GM12878 (cell line): ENCODE measurements at regions not wholly inside any gene's neighbourhood (a gene's known extent, or its start where the extent isn't known, plus 50 kb on each side); places are given as distances from the start of the nearest gene placed in this dataset.

ENCODE experiments used
- ATAC-seq: fragments of 200-7000 bp; cut with Tn5 transposase; 3 replicates; pipeline ENCODE4 v1.9.1; 2020; ENCODE audit warnings: mild to moderate bottlenecking, moderate library complexity
- BruUV-seq: library from RNA; stranded (reverse); fragments of 400-500 nt; replicated peaks from 2 replicates; lab custom pipeline; 2021; lab: Mats Ljungman, UMichigan
- CTCF ChIA-PET: fragments of 300-600 bp; sonication (Branson Sonifier 250); formaldehyde crosslinking; extraction: SDS; loops from one replicate; lab custom pipeline; 2021; ENCODE audit warnings: inconsistent platforms; lab: Yijun Ruan, JAX
- POLR2A ChIA-PET: fragments of 350-600 bp; formaldehyde crosslinking; extraction: SDS; loops from one replicate; lab custom pipeline; 2021; ENCODE audit warnings: inconsistent platforms; lab: Charles Lee
- RAD21 ChIA-PET: fragments of 300-600 bp; sonication (Branson Sonifier 250); formaldehyde crosslinking; loops from one replicate; lab custom pipeline; 2023; ENCODE audit warnings: antibody characterized with exemption; ENCODE audit not compliant: unreplicated experiment; lab: Charles Lee
- SMC1A ChIA-PET: fragments of 300-600 bp; sonication (Branson Sonifier 250); formaldehyde crosslinking; loops from one replicate; lab custom pipeline; 2023; ENCODE audit not compliant: unreplicated experiment, uncharacterized antibody; lab: Charles Lee
- DNase-seq: peaks from one replicate; pipeline ENCODE4 v3.0.0-alpha.2; 2011; ENCODE audit warnings: low read depth, low spot score
- FAIRE-seq: peaks from 3 replicates; lab custom pipeline; 2011; peaks lifted over from hg19 to GRCh38; lab: Jason Lieb, UNC
- H2AFZ ChIP-seq: 2 replicates; pipeline ENCODE4 v1.6.0; 2011; ENCODE audit warnings: low read depth, low read length, control low read depth; ENCODE audit not compliant: control insufficient read depth
- H3K27ac ChIP-seq: 2 replicates; pipeline ENCODE4 v1.5.1; 2011; ENCODE audit warnings: control low read depth; ENCODE audit not compliant: control insufficient read depth, insufficient read depth
- H3K27me3 ChIP-seq, 2 experiments: replicated peaks in 1 of 2; 2 replicates each; pipeline versions ENCODE4 v1.6.0 to v1.6.1; 2011; ENCODE audit warnings: low read length in 1 of 2; ENCODE audit not compliant: control insufficient read depth in 2 of 2, insufficient read depth in 2 of 2
- H3K36me3 ChIP-seq, 2 experiments: 2 replicates each; pipeline ENCODE4 v1.5.1; 2011; ENCODE audit warnings: low read length in 1 of 2; ENCODE audit not compliant: control insufficient read depth in 2 of 2, insufficient read depth in 2 of 2
- H3K4me1 ChIP-seq: 2 replicates; pipeline ENCODE4 v1.6.1; 2011; ENCODE audit warnings: mild to moderate bottlenecking, low read length, moderate library complexity, mixed read lengths; ENCODE audit not compliant: control insufficient read depth, insufficient read depth
- H3K4me2 ChIP-seq: 2 replicates; pipeline ENCODE4 v1.6.0; 2011; ENCODE audit warnings: control low read depth; ENCODE audit not compliant: control insufficient read depth, insufficient read depth
- H3K4me3 ChIP-seq: fragments of 200-600 bp; sonication (generic); 2 replicates; pipeline ENCODE4 v1.5.1; 2016
- H3K79me2 ChIP-seq: 2 replicates; pipeline ENCODE4 v1.6.0; 2011; ENCODE audit warnings: low read length; ENCODE audit not compliant: control insufficient read depth, insufficient read depth
- H3K9ac ChIP-seq: 2 replicates; pipeline ENCODE4 v1.8.0; 2011; ENCODE audit warnings: low read length, control low read depth, mixed read lengths; ENCODE audit not compliant: control insufficient read depth, insufficient read depth
- H3K9me3 ChIP-seq: replicated peaks from 3 replicates; pipeline ENCODE4 v1.5.1; 2011; ENCODE audit warnings: mild to moderate bottlenecking, low read length; ENCODE audit not compliant: control insufficient read depth, insufficient read depth
- H4K20me1 ChIP-seq: 2 replicates; pipeline ENCODE4 v1.6.0; 2011; ENCODE audit not compliant: control insufficient read depth, insufficient read depth
- CBFB ChIP-seq: IDR thresholded peaks from 2 replicates; pipeline ENCODE4 v1.6.1; 2016; ENCODE audit warnings: antibody characterized with exemption, low read depth
- MTA2 ChIP-seq: fragments of 450-650 bp; IDR thresholded peaks from 2 replicates; pipeline ENCODE4 v1.6.1; 2016; ENCODE audit warnings: low read depth, mild to moderate bottlenecking, moderate library complexity
- MYB ChIP-seq: fragments of 150-350 bp; IDR thresholded peaks from 2 replicates; pipeline ENCODE4 v1.6.1; 2014; ENCODE audit warnings: mild to moderate bottlenecking, low read depth, low read length, borderline replicate concordance
- NR2C2 ChIP-seq: IDR thresholded peaks from 2 replicates; pipeline ENCODE4 v1.6.1; 2011; ENCODE audit warnings: borderline replicate concordance, low read depth; ENCODE audit not compliant: control insufficient read depth, insufficient read length
- POLR2A ChIP-seq: IDR thresholded peaks from 2 replicates; pipeline ENCODE4 v1.6.1; 2011; ENCODE audit warnings: low read depth, mild to moderate bottlenecking, low read length
- RAD21 ChIP-seq: IDR thresholded peaks from 2 replicates; pipeline ENCODE4 v1.6.1; 2011; ENCODE audit warnings: mild to moderate bottlenecking, low read depth, low read length, moderate library complexity; ENCODE audit not compliant: insufficient read depth
- RBBP5 ChIP-seq: fragments of 200-600 bp; sonication (generic); conservative IDR thresholded peaks from 2 replicates; pipeline ENCODE4 v1.6.1; 2016
- TCF7 ChIP-seq: IDR thresholded peaks from 2 replicates; pipeline ENCODE4 v1.6.1; 2014; ENCODE audit warnings: antibody characterized with exemption, borderline replicate concordance
- whole genome bisulfite sequencing: methylation state at CpG from one replicate; pipeline ENCODE4 v1.1.6; 2016; ENCODE audit warnings: low lambda C conversion rate; ENCODE audit not compliant: insufficient replicate concordance, insufficient coverage; ENCODE audit errors: missing lambda C conversion rate; 5-methylcytosine and 5-hydroxymethylcytosine counted together
- in situ Hi-C: fragments of 300-500 bp; cut with MboI; formaldehyde crosslinking; loops from 9 replicates; pipeline ENCODE4 v1.14.3; 2018; ENCODE audit warnings: mixed read lengths
- intact Hi-C: fragments of 100-400 bp; cut with micrococcal nuclease; formaldehyde crosslinking; loops from one replicate; pipeline ENCODE4 v1.14.2; 2022; ENCODE audit not compliant: unreplicated experiment
- TF ChIP-seq, protein P1 (sequence below): IDR thresholded peaks from 2 replicates; pipeline ENCODE4 v1.6.1; 2011; ENCODE audit warnings: borderline replicate concordance, low read depth, mild to moderate bottlenecking, moderate library complexity, low read length; ENCODE audit not compliant: insufficient read depth, poor library complexity, severe bottlenecking
- TF ChIP-seq, protein P2 (sequence below): fragments of 450-650 bp; IDR thresholded peaks from 2 replicates; pipeline ENCODE4 v1.6.1; 2016; ENCODE audit warnings: mild to moderate bottlenecking
- TF ChIP-seq, protein P3 (sequence below): IDR thresholded peaks from 2 replicates; pipeline ENCODE4 v1.6.1; 2012; ENCODE audit warnings: low read depth, low read length, improper control_type of control experiment
- TF ChIP-seq, protein P4 (sequence below): fragments of 450-650 bp; IDR thresholded peaks from 2 replicates; pipeline ENCODE4 v1.6.1; 2017; ENCODE audit warnings: borderline replicate concordance

DNA sequence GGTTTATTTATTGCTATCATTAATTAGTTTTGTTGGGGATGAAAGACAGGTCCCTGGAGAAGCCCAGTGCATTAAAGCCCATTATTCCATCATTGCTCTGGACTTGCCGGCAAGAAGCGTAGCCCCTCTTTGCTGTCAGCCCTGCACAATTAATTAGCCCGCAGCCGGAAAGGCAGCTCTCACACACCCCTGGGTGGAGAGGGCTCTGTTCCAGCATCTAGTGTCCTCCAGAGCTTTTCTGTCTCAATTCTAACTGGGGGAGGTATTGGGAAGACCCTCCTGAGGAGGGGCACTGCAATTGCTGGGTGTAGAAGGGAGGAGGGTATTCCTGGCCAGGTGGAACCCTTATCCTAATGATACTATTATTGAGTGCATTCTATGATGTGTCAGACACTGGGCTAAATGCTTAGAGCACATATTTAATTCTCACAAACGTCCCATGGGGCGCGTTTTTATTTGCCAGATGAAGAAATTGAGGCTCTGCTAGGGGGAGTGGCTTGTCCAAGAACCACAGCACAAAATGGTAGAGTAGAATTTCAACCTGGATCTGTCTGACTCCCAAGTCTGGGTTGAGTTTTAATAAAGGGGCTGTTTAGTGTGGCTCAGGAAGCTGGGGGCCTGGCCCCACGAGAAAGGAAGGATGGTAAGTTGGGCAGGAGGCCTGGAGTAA is 148.1 kb upstream of the PCBD1 start:
- TF ChIP-seq POLR2A (no peak), MTA2 (no peak), MYB (no peak), TCF7 (no peak), RBBP5 (no peak), NR2C2 (no peak), RAD21 (no peak), CBFB (no peak)
- TF ChIP-seq, protein P1, sequence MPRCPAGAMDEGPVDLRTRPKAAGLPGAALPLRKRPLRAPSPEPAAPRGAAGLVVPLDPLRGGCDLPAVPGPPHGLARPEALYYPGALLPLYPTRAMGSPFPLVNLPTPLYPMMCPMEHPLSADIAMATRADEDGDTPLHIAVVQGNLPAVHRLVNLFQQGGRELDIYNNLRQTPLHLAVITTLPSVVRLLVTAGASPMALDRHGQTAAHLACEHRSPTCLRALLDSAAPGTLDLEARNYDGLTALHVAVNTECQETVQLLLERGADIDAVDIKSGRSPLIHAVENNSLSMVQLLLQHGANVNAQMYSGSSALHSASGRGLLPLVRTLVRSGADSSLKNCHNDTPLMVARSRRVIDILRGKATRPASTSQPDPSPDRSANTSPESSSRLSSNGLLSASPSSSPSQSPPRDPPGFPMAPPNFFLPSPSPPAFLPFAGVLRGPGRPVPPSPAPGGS, result no peak
- TF ChIP-seq, protein P2, sequence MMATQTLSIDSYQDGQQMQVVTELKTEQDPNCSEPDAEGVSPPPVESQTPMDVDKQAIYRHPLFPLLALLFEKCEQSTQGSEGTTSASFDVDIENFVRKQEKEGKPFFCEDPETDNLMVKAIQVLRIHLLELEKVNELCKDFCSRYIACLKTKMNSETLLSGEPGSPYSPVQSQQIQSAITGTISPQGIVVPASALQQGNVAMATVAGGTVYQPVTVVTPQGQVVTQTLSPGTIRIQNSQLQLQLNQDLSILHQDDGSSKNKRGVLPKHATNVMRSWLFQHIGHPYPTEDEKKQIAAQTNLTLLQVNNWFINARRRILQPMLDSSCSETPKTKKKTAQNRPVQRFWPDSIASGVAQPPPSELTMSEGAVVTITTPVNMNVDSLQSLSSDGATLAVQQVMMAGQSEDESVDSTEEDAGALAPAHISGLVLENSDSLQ, result no peak
- TF ChIP-seq, protein P3, sequence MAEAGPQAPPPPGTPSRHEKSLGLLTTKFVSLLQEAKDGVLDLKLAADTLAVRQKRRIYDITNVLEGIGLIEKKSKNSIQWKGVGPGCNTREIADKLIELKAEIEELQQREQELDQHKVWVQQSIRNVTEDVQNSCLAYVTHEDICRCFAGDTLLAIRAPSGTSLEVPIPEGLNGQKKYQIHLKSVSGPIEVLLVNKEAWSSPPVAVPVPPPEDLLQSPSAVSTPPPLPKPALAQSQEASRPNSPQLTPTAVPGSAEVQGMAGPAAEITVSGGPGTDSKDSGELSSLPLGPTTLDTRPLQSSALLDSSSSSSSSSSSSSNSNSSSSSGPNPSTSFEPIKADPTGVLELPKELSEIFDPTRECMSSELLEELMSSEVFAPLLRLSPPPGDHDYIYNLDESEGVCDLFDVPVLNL, result no peak
- TF ChIP-seq, protein P4, sequence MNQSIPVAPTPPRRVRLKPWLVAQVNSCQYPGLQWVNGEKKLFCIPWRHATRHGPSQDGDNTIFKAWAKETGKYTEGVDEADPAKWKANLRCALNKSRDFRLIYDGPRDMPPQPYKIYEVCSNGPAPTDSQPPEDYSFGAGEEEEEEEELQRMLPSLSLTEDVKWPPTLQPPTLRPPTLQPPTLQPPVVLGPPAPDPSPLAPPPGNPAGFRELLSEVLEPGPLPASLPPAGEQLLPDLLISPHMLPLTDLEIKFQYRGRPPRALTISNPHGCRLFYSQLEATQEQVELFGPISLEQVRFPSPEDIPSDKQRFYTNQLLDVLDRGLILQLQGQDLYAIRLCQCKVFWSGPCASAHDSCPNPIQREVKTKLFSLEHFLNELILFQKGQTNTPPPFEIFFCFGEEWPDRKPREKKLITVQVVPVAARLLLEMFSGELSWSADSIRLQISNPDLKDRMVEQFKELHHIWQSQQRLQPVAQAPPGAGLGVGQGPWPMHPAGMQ, result no peak
- TF ChIP-seq, all 136 proteins: peak for 0
- H3K4me2 ChIP-seq, result no peak overlapping the region
- FAIRE-seq, result no peak
- H3K9ac ChIP-seq, result no peak overlapping the region
- H3K79me2 ChIP-seq, result no peaks in the 10 kb centered on the region
- ChIA-PET CTCF (no interaction called here), RAD21 (no interaction called here), SMC1A (no interaction called here), POLR2A (no interaction called here)
- no TSS peak for BruUV-seq
- H3K27ac ChIP-seq, result no peak overlapping the region
- H3K4me1 ChIP-seq, result no peaks in the 10 kb centered on the region
- intact Hi-C loops, result no loop called here
- in situ Hi-C loops, result no loop called here
- no peak overlapping the region for H3K4me3 ChIP-seq
- H3K9me3 ChIP-seq, result no peaks in the 10 kb centered on the region
- peaks cover 0 to 4% of the 10 kb centered on the region in 2 experiments; a peak in 1 of 4 replicates for H3K27me3 ChIP-seq
- no peak for DNase-seq
- no peak overlapping the region for H2AFZ ChIP-seq
- ATAC-seq, result no peak
- WGBS, result 50% methylated on average over 8 of the region's 8 CpGs
- H3K36me3 ChIP-seq, result no peaks in the 10 kb centered on the region
- no peaks in the 10 kb centered on the region for H4K20me1 ChIP-seq
